Rectal smooth muscle tissue (tissue), 1 donor: ENCODE measurements at regions not wholly inside any gene's neighbourhood (a gene's known extent, or its start where the extent isn't known, plus 50 kb on each side); places are given as distances from the start of the nearest gene placed in this dataset.

Experiments
- H3K27ac ChIP-seq: one replicate; pipeline ENCODE4 v1.7.0; 2013; ENCODE audit warnings: low read depth, low read length, inconsistent platforms
- H3K27me3 ChIP-seq: one replicate; pipeline ENCODE4 v1.7.0; 2013; ENCODE audit warnings: low read length; ENCODE audit not compliant: control insufficient read depth, insufficient read depth
- H3K36me3 ChIP-seq: one replicate; pipeline ENCODE4 v1.7.0; 2013; ENCODE audit warnings: low read length; ENCODE audit not compliant: control insufficient read depth, insufficient read depth
- H3K4me1 ChIP-seq: one replicate; pipeline ENCODE4 v1.7.0; 2013; ENCODE audit warnings: low read length; ENCODE audit not compliant: control insufficient read depth, insufficient read depth
- H3K4me3 ChIP-seq: one replicate; pipeline ENCODE4 v1.7.0; 2013; ENCODE audit warnings: low read length
- H3K9ac ChIP-seq: one replicate; pipeline ENCODE4 v1.7.0; 2013; ENCODE audit warnings: low read length

GRCh38 chr13:107475753-107476453 lies 739.4 kb downstream of the LIG4 start:
- Histone ChIP-seq H3K27me3 (no peaks in the 10 kb centered on the region), H3K36me3 (no peaks in the 10 kb centered on the region), H3K4me3 (no peak overlapping the region), H3K27ac (no peak overlapping the region), H3K9ac (no peak overlapping the region), H3K4me1 (no peaks in the 10 kb centered on the region)

- Histone ChIP-seq H3K4me1 (no peaks in the 10 kb centered on the region), H3K9ac (no peak overlapping the region)
These were observed 742.1 kb downstream of the LIG4 start for GRCh38 chr13:107473253-107473652.

GRCh38 chr13:107466326-107467099 lies 748.8 kb downstream of the LIG4 start:
- H3K4me1 ChIP-seq = no peaks in the 10 kb centered on the region
- no peak overlapping the region for H3K27ac ChIP-seq

More at GRCh38 chr13:107473253-107473652, 742.1 kb downstream of the LIG4 start:
- Histone ChIP-seq H3K27me3 (no peaks in the 10 kb centered on the region), H3K4me3 (no peak overlapping the region), H3K36me3 (no peaks in the 10 kb centered on the region), H3K27ac (no peak overlapping the region)

GRCh38 chr13:107462501-107462900 lies 752.8 kb downstream of the LIG4 start:
- Histone ChIP-seq H3K27ac (no peak overlapping the region), H3K27me3 (no peaks in the 10 kb centered on the region), H3K4me1 (no peaks in the 10 kb centered on the region), H3K9ac (no peak overlapping the region), H3K4me3 (no peak overlapping the region), H3K36me3 (no peaks in the 10 kb centered on the region)

More at GRCh38 chr13:107466326-107467099, 748.8 kb downstream of the LIG4 start:
- Histone ChIP-seq H3K9ac (no peak overlapping the region), H3K4me3 (no peak overlapping the region), H3K36me3 (no peaks in the 10 kb centered on the region), H3K27me3 (no peaks in the 10 kb centered on the region)

- H3K4me1 ChIP-seq = no peaks in the 10 kb centered on the region
- no peak overlapping the region for H3K4me3 ChIP-seq
- no peaks in the 10 kb centered on the region for H3K36me3 ChIP-seq
- H3K27ac ChIP-seq = no peak overlapping the region
- no peak overlapping the region for H3K9ac ChIP-seq
- no peaks in the 10 kb centered on the region for H3K27me3 ChIP-seq
These were observed 753.6 kb downstream of the LIG4 start for GRCh38 chr13:107461751-107462150.

GRCh38 chr13:107459430-107459829 lies 755.9 kb downstream of the LIG4 start:
- H3K4me1 ChIP-seq = no peaks in the 10 kb centered on the region

GRCh38 chr13:107458269-107458668 lies 757.1 kb downstream of the LIG4 start:
- no peaks in the 10 kb centered on the region for H3K4me1 ChIP-seq
- no peak overlapping the region for H3K27ac ChIP-seq
- H3K4me3 ChIP-seq = no peak overlapping the region
- no peak overlapping the region for H3K9ac ChIP-seq
- no peaks in the 10 kb centered on the region for H3K36me3 ChIP-seq
- no peaks in the 10 kb centered on the region for H3K27me3 ChIP-seq

More at GRCh38 chr13:107459430-107459829, 755.9 kb downstream of the LIG4 start:
- H3K27ac ChIP-seq = no peak overlapping the region
- no peak overlapping the region for H3K9ac ChIP-seq
- no peaks in the 10 kb centered on the region for H3K36me3 ChIP-seq
- H3K27me3 ChIP-seq = no peaks in the 10 kb centered on the region
- no peak overlapping the region for H3K4me3 ChIP-seq

GRCh38 chr13:107457686-107458085 lies 757.6 kb downstream of the LIG4 start:
- no peak overlapping the region for H3K27ac ChIP-seq
- no peak overlapping the region for H3K4me3 ChIP-seq
- no peaks in the 10 kb centered on the region for H3K4me1 ChIP-seq
- H3K36me3 ChIP-seq = no peaks in the 10 kb centered on the region
- no peak overlapping the region for H3K9ac ChIP-seq
- H3K27me3 ChIP-seq = no peaks in the 10 kb centered on the region

GRCh38 chr13:107456431-107456830 lies 758.9 kb downstream of the LIG4 start:
- H3K9ac ChIP-seq = no peak overlapping the region
- H3K27me3 ChIP-seq = no peaks in the 10 kb centered on the region
- no peak overlapping the region for H3K4me3 ChIP-seq
- no peaks in the 10 kb centered on the region for H3K4me1 ChIP-seq
- H3K36me3 ChIP-seq = no peaks in the 10 kb centered on the region
- H3K27ac ChIP-seq = no peak overlapping the region

- no peak overlapping the region for H3K27ac ChIP-seq
- H3K4me1 ChIP-seq = no peaks in the 10 kb centered on the region
- no peak overlapping the region for H3K9ac ChIP-seq
- H3K36me3 ChIP-seq = no peaks in the 10 kb centered on the region
- H3K4me3 ChIP-seq = no peak overlapping the region
- no peaks in the 10 kb centered on the region for H3K27me3 ChIP-seq
These were observed 762.5 kb downstream of the LIG4 start for GRCh38 chr13:107452833-107453232.

- Histone ChIP-seq H3K4me1 (no peaks in the 10 kb centered on the region), H3K36me3 (no peaks in the 10 kb centered on the region), H3K27me3 (no peaks in the 10 kb centered on the region), H3K27ac (no peak overlapping the region), H3K9ac (no peak overlapping the region), H3K4me3 (no peak overlapping the region)
These were observed 764.4 kb downstream of the LIG4 start for GRCh38 chr13:107450931-107451330.

GRCh38 chr13:107450431-107450830 lies 764.9 kb downstream of the LIG4 start:
- H3K27me3 ChIP-seq = no peaks in the 10 kb centered on the region
- H3K36me3 ChIP-seq = no peaks in the 10 kb centered on the region
- no peaks in the 10 kb centered on the region for H3K4me1 ChIP-seq
- H3K27ac ChIP-seq = no peak overlapping the region
- H3K9ac ChIP-seq = no peak overlapping the region
- H3K4me3 ChIP-seq = no peak overlapping the region

- H3K27ac ChIP-seq = no peak overlapping the region
- H3K27me3 ChIP-seq = no peaks in the 10 kb centered on the region
- no peaks in the 10 kb centered on the region for H3K36me3 ChIP-seq
- H3K9ac ChIP-seq = no peak overlapping the region
- H3K4me3 ChIP-seq = no peak overlapping the region
- H3K4me1 ChIP-seq = no peaks in the 10 kb centered on the region
These were observed 767.7 kb downstream of the LIG4 start for GRCh38 chr13:107447591-107447990.
